Adipocyte (in vitro differentiated cells): ENCODE measurements at regions not wholly inside any gene's neighbourhood (a gene's known extent, or its start where the extent isn't known, plus 50 kb on each side); places are given as distances from the start of the nearest gene placed in this dataset.

Experiments used
- DNase-seq: peaks from one replicate; pipeline ENCODE4 v3.0.0-alpha.2; 2015; ENCODE audit warnings: low read depth
- H3K27me3 ChIP-seq: replicated peaks from 2 replicates; pipeline ENCODE4 v1.7.0; 2013; ENCODE audit warnings: mild to moderate bottlenecking, low read length, moderate library complexity; ENCODE audit not compliant: control insufficient read depth, insufficient read depth
- H3K36me3 ChIP-seq: 2 replicates; pipeline ENCODE4 v1.7.0; 2013; ENCODE audit warnings: low read length, mild to moderate bottlenecking, moderate library complexity; ENCODE audit not compliant: control insufficient read depth, insufficient read depth, severe bottlenecking
- H3K4me1 ChIP-seq: 2 replicates; pipeline ENCODE4 v1.7.0; 2013; ENCODE audit warnings: mild to moderate bottlenecking, low read length, moderate library complexity; ENCODE audit not compliant: control insufficient read depth, insufficient read depth
- H3K4me3 ChIP-seq: 2 replicates; pipeline ENCODE4 v1.7.0; 2013; ENCODE audit warnings: mild to moderate bottlenecking, low read length, moderate library complexity
- H3K9ac ChIP-seq: 2 replicates; pipeline ENCODE4 v1.7.0; 2013; ENCODE audit warnings: mild to moderate bottlenecking, low read length, moderate library complexity
- H3K9me3 ChIP-seq: 2 replicates; pipeline ENCODE4 v1.7.0; 2013; ENCODE audit warnings: mild to moderate bottlenecking, low read length, moderate library complexity; ENCODE audit not compliant: control insufficient read depth

GRCh38 chr3:117228466-117228865 lies 518.9 kb downstream of the TUSC7 start:
- Histone ChIP-seq H3K4me3 (no peak overlapping the region), H3K36me3 (no peaks in the 10 kb centered on the region), H3K4me1 (no peaks in the 10 kb centered on the region), H3K27me3 (no peaks in the 10 kb centered on the region), H3K9ac (no peak overlapping the region), H3K9me3 (no peaks in the 10 kb centered on the region)
- no peak for DNase-seq

GRCh38 chr3:117230924-117231323 lies 521.3 kb downstream of the TUSC7 start:
- no peaks in the 10 kb centered on the region for H3K4me1 ChIP-seq
- no peak for DNase-seq
- H3K27me3 ChIP-seq = no peaks in the 10 kb centered on the region
- no peaks in the 10 kb centered on the region for H3K36me3 ChIP-seq
- H3K9ac ChIP-seq = no peak overlapping the region
- no peak overlapping the region for H3K4me3 ChIP-seq
- H3K9me3 ChIP-seq = no peaks in the 10 kb centered on the region

- no peak overlapping the region for H3K4me3 ChIP-seq
- no peaks in the 10 kb centered on the region for H3K27me3 ChIP-seq
- no peaks in the 10 kb centered on the region for H3K9me3 ChIP-seq
- H3K4me1 ChIP-seq = no peaks in the 10 kb centered on the region
- H3K36me3 ChIP-seq = no peaks in the 10 kb centered on the region
- no peak overlapping the region for H3K9ac ChIP-seq
- DNase-seq = no peak
Measured at GRCh38 chr3:117234331-117234730, 524.8 kb downstream of the TUSC7 start.

DNA sequence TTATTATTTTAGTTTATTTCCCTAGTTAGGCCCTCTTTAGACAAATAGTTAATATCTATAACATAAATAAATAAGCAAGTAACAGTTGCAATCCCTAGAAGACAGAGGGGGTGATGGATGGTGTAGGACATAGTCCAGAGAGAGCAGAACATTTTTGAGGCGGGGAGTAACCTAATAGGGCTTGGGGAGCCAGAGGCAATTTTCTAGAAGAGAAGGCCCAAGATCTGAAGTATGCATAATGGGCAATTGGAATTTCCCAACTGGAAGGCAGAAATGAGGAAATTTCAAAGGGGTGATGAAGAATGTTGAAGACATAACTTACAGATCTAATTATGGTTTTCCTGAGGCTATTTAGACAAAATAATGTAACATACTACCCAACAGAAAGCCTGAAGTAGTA lies 525.7 kb downstream of the TUSC7 start:
- no peaks in the 10 kb centered on the region for H3K4me1 ChIP-seq
- no peak overlapping the region for H3K9ac ChIP-seq
- H3K9me3 ChIP-seq = no peaks in the 10 kb centered on the region
- DNase-seq = peak; percentile 28
- no peak overlapping the region for H3K4me3 ChIP-seq
- H3K27me3 ChIP-seq = no peaks in the 10 kb centered on the region
- no peaks in the 10 kb centered on the region for H3K36me3 ChIP-seq

- no peak for DNase-seq
Measured at GRCh38 chr3:117238806-117239205, 529.2 kb downstream of the TUSC7 start.

DNA sequence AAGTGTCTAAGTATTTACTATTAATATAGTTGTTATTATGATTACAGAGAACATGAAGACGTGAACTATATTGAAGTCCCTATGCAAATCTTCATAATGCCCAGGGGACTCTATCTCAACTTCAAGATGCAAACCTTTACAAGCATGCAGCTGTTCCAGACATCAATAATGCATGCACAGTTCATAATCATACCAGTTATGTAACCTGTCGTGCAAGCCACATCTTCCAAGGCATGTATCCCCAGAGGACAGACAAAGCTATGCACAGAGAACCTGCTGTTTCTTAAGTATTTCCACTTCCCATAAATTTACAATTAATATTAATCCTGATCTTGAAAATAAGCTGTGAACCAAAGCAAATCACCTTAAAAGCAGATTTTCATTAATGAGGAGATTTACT lies 534.1 kb downstream of the TUSC7 start:
- Histone ChIP-seq H3K36me3 (no peaks in the 10 kb centered on the region), H3K9ac (no peak overlapping the region), H3K9me3 (no peaks in the 10 kb centered on the region), H3K4me1 (no peaks in the 10 kb centered on the region), H3K4me3 (no peak overlapping the region), H3K27me3 (no peaks in the 10 kb centered on the region)
- DNase-seq = no peak

More at GRCh38 chr3:117238806-117239205, 529.2 kb downstream of the TUSC7 start:
- Histone ChIP-seq H3K9ac (no peak overlapping the region), H3K36me3 (no peaks in the 10 kb centered on the region), H3K9me3 (no peaks in the 10 kb centered on the region), H3K27me3 (no peaks in the 10 kb centered on the region), H3K4me3 (no peak overlapping the region), H3K4me1 (no peaks in the 10 kb centered on the region)

- no peak overlapping the region for H3K9ac ChIP-seq
- H3K9me3 ChIP-seq = no peaks in the 10 kb centered on the region
- DNase-seq = no peak
- H3K27me3 ChIP-seq = no peaks in the 10 kb centered on the region
- no peak overlapping the region for H3K4me3 ChIP-seq
- H3K36me3 ChIP-seq = no peaks in the 10 kb centered on the region
- no peaks in the 10 kb centered on the region for H3K4me1 ChIP-seq
Measured at GRCh38 chr3:117246771-117247555, 537.4 kb downstream of the TUSC7 start.

DNA sequence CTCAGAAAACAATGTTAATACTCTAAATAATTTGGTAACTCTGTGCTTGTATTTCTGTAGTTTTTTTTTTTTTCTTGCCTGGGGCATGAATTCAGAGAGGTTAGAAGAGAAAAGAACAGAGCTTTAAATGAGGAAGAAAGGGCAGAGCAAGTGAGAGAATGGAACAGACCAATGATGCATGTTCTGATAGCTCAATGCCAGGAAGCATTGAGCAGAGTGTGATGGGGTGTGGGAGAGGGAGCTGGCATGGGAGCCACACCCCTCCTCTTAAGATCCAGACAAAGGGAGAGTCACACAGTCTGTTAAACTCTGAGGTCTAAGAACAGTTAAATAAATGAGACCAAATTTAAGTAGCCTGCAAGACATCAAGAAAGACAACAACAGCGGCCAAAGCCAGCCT lies 538.6 kb downstream of the TUSC7 start:
- no peak for DNase-seq
- no peak overlapping the region for H3K4me3 ChIP-seq

DNA sequence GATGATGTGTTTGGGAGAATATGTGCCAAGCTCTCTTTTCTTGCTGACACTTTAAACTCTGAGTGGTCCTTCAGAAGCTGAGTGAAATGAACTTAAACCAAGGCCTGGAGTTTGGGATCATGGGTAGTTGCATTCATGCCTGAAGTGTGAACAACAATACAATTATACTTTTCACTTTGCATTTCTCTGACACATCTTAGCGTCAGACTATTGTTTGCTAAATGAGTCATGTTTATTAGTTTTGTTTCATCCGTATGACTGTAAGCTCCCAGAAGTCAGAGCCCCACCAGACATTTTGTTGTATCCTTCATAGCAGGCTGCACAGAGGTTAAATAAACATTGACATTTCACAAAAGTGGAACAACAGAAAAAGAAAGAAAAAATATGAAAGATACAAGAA lies 542.6 kb downstream of the TUSC7 start:
- DNase-seq = peak; percentile 3
- no peaks in the 10 kb centered on the region for H3K4me1 ChIP-seq
- H3K9me3 ChIP-seq = no peaks in the 10 kb centered on the region

More for the DNA sequence above, 538.6 kb downstream of the TUSC7 start:
- no peaks in the 10 kb centered on the region for H3K9me3 ChIP-seq
- no peaks in the 10 kb centered on the region for H3K36me3 ChIP-seq
- no peaks in the 10 kb centered on the region for H3K27me3 ChIP-seq
- H3K9ac ChIP-seq = no peak overlapping the region
- H3K4me1 ChIP-seq = no peaks in the 10 kb centered on the region

GRCh38 chr3:117252651-117253050 lies 543.1 kb downstream of the TUSC7 start:
- Histone ChIP-seq H3K9ac (no peak overlapping the region), H3K4me1 (no peaks in the 10 kb centered on the region), H3K4me3 (no peak overlapping the region), H3K9me3 (no peaks in the 10 kb centered on the region), H3K27me3 (no peaks in the 10 kb centered on the region), H3K36me3 (no peaks in the 10 kb centered on the region)
- no peak for DNase-seq

More for the DNA sequence above, 542.6 kb downstream of the TUSC7 start:
- Histone ChIP-seq H3K9ac (no peak overlapping the region), H3K36me3 (no peaks in the 10 kb centered on the region), H3K4me3 (no peak overlapping the region), H3K27me3 (no peaks in the 10 kb centered on the region)

DNA sequence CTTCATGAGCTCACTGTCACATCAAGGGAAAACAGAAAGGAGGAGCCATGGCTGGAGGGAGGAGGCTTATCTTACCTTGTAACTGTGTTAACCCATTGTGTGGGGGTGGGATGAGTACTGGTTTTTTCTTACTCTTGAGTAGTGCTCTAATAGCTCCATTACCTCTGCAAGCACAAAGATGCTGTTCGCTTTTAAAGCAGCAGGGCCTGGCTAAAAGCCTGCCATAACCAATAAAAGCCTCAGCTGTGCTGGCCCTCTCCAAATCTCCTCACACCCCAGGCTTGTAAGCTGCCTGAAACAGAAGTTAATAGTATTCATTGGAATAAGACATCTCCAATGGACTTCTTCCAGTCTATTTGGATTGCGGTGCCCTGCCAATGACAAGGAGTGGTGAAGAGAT lies 544.1 kb downstream of the TUSC7 start:
- H3K36me3 ChIP-seq = no peaks in the 10 kb centered on the region
- H3K9ac ChIP-seq = no peak overlapping the region
- H3K4me1 ChIP-seq = no peaks in the 10 kb centered on the region
- no peak overlapping the region for H3K4me3 ChIP-seq
- no peak for DNase-seq
- no peaks in the 10 kb centered on the region for H3K9me3 ChIP-seq
- no peaks in the 10 kb centered on the region for H3K27me3 ChIP-seq

- DNase-seq = no peak
- Histone ChIP-seq H3K9ac (no peak overlapping the region), H3K36me3 (no peaks in the 10 kb centered on the region), H3K4me3 (no peak overlapping the region), H3K27me3 (no peaks in the 10 kb centered on the region), H3K4me1 (no peaks in the 10 kb centered on the region), H3K9me3 (no peaks in the 10 kb centered on the region)
Measured at GRCh38 chr3:117254985-117255384, 545.4 kb downstream of the TUSC7 start.
